ENCODE measurements at regions not wholly inside any gene's neighbourhood (a gene's known extent, or its start where the extent isn't known, plus 50 kb on each side); places are given as distances from the start of the nearest gene placed in this dataset.
A peak's percentile ranks its signal among the peaks of the same experiment; 100 is the strongest.
"Not testable (repeated sequence)": the region's sequence is repeated elsewhere in the genome, so short reads cannot be mapped to it uniquely, and the experiment has no call there.

DNA sequence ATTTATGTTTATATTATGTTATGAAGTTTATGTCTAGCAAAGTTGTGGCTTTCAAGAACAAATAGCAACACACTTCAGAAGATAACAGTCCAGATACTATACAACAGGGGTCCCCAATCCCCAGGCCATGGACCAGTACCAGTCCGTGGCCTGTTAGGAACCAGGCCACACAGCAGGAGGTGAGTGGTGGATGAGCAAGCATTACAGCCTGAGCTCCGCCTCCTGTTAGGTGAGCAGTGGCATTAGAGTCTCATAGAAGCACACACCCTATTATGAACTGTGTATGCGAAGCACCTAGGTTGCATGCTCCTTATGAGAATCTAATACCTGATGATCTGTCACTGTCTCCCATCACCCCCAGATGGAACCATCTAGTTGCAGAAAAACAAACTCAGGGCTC is 159.0 kb upstream of the C14orf180 start:
- not testable (repeated sequence) for DNase-seq

DNA sequence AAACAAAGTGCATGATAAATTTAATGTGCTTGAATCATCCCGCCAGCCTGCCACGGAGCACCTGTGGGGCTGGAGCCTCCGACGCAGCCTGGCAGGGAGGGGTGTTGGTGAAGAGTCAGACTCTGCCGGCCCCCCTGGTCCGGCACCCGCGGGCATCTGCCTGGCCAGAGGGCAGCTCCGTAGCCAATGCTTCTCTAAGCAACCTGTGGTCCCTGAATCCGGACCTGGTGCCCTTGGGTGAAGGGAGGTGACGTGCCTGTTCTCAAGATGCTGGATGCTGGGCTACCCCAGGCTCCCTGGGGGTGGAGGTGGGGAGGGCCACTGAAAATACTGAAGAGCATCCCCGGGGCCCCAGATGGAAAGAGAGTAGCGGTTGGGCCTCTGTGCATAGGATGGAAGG is 158.6 kb upstream of the C14orf180 start:
- no peak for DNase-seq

DNA sequence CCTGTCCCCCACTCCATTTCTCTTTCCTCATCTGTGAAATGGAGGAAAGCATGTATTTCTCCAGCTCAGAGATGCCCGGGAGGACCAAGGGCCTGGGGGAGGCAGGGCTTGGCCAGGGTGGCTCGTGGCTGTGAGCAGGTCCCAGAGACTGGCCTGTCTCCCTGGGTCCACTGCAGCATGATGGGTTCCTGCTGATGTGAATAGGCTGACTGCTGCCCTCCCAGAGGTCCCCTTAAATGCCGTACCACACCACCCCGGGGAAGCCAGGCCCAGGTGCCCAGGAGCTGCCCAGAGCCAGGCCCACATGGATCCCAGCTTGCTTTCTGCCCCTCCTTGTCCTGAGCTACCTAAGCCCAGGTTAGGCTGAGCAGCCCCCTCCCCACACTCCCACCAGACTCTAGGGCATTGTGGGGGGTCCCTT is 158.2 kb upstream of the C14orf180 start:
- DNase-seq, result no peak

DNA sequence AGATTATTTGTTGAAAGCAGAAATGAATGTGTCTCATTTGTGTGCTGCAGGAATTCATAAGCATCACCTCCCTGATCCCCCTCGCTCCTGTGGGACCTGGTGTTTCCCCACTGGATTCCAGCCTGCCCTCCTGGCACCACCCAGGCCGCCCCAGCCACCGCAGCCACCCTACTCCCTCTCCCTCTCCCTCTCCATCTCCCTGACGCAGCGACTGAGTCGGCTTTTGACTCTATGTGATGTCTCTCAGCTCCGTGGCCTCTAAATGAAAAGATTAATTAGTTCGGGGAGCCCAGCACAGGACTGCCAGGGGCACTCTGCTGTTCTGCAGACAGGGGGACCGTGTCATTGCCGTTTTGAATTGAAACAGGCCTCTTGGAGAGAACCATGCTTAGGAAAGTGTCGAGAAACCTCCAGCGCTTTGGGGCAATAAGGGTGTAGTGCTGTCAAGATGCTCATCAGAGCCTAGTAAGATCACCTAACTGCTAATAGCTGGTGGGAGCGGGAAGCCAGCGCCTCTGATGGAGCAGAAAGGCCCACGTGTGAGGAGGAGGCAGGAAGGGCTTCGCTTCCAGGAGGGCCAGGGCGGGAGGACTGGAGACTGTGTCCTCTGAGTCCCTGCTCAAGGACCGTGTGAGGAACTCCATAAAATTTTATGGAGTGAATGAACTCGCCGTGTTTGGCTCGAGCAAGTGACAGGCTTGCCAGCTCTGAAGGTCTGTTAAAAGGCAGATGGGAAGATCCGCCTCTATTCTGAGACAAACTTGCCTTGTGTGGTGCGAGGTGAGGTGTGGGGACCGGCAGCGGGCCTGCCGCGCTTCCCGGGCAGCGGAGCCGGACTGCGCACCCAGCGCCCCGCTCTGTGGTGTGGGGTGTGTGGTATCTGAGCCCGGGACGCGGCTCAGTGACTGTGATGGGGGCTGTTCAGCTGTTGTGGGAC is 157.4 kb upstream of the C14orf180 start:
- no peak for DNase-seq

DNA sequence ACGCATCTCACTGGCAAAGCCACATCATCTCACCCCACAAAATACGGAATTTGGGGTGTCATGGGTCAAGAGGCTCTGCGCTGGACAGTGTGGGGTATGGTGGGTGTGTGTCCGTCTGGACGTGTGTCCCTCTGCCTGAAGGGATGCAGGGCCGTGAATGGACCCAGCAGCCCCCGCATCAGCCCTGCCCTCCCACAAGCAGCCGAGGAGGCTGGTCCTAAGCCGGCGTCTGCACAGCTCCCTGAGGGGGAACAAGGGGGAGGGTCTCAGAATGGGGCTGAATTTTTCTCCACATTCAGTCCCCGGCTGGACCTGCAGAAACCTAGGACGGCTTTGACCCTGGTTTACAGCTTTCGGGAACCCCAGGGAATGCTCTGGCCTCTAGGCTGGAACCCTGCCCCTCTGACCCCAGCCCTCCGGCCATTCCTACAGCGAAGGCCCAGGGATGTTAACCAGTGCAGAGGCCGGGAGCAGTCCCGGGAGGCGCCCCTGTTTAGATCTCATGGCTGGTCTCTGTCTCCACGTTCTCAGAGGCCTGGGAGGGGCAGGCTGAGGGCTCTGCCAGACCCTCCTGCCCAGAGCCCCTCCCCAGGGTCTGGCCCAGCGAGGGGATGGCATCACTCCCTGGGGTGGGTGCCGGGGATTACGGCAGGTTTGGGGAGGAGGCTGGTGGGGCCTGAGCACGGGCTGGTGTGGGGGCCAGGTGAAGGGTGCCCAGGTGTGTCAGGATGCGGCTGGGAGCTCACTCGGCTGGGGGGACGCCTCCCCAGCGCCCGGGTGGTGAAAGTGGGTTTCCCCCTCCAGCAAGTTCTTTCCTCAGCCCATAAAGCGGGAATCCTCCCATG is 156.5 kb upstream of the C14orf180 start:
- DNase-seq, result no peak

DNA sequence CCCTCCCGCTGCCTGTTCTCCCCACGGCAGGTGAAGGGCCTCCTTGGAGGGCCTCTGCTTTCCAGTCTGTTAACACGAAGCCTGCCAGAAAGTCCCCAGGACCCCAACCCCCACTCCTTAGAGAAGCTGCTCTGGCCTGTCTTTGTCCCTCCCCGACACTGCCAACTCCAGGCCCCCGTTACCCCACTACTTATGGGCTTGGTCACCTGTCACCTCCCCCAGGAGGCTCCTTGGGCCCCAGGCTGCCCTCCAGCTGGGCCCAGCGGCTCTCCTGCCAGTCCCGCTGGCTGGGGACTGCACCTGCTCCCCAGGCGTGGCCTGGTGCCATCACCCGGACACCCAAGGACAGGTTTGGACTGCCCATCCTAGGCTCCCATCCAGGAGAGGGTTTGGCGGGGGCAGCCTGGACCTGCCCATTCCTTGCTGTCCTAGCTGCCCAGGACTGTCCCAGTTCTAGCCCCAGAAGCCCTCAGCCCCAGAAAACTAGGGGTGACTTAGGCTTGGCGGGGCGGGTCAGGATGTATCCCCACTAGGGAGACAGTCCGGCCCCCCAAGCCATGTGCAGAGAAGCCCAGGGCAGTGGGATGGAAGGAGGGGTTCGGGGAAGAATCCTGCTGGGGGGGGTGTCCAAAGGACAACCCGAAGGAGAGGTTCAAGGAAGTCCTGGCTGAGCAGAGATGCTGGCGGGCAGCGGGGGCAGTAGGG is 155.7 kb upstream of the C14orf180 start:
- peak; percentile 23 for DNase-seq

DNA sequence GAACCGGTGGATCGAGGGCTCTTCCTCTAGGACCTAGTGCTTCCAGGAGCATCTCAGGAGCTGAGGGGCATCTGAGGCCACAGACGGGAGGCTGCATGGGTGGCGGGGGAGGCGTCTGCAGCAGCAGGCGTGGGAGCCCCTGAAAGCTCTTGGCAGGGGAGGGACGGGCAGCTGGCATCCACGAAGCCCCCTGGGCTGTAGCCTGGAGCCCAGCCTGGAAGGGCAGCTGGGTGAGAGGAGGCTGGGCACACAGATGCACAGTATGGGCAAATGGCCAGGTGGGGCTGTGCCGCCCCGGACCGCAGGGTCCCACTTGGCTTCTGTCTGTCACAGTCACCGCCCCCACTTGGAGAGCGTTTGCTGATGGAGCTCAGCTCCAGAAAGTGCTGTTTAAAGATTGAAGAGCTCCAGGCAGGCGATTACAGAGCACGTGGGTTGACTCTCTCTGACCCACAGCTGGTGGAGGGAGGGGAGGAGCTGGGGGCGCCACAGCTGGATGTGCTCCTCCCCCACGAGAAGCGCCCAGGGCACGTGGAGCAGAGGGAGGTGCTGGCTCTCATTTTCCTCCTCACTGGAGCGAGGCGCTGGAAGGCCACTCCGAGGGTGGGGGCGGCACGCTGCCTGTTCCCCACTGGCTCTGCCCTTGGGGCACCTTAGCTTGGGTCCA is 155.0 kb upstream of the C14orf180 start:
- DNase-seq, result peak; percentile 97

DNA sequence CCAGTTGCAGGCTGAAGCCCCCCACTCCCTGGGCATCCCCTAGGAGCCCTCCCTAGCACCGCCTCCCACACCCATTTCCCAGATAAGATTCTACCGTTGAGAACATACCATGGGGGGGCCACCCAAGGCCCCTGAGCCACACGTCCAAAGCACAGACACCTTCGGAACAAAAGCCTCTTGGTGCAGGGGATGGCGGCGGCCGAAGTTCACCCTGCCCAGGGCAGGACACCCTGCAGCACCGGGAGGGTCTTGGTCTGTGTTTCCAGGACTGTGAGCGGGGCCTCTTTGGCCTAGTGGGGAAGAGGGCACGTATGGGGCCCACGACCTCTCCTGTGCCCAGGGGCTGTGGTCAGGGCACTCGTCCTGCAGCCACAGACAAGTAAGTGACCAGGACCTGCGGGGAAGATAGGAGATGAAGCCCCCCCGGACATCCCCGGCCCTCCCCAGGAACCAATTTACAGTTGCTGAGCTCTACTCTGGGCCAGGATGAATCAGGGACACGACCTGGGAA is 154.3 kb upstream of the C14orf180 start:
- no peak for DNase-seq

DNA sequence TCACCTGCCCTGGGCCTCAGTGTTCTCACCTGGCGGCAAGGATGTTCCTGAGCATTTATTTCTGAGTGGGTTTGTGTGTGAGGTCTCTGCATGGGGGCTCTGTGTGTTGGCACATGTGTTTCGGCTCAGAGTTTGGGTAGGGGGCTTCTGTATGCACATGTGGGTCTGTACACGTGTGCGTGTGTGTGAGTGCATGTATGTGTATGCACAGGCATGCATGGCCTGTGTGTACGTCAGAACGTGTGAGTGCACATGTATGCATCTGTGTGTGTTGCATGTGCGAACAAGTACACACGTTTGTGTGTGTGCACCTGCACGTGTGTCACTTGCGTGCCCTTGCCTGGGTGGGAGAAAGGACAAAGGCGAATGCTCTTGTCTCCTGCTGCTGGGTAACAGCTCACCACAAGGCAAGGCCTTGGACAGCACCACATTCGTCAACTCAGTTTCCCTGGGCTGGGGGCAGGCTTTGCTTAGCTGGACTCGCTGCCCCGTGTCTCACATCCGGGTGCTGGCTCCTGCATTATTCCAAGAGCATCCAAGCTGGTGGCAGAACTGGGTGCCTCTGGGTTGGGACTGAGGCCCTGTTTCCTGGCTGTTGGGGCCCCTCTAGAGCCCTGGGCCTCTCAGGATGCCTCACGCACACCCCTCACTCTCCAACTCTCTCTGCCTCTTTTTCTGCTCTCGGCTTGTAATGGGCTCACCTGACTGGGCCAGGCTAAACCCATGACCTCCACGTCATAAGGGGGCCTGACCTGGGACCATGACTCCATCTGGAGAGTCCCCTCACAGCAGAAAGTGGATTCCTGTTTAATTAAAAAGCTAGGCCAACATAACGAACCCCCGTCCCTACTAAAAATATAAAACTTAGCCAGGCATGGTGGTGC is 153.6 kb upstream of the C14orf180 start:
- no peak for DNase-seq

DNA sequence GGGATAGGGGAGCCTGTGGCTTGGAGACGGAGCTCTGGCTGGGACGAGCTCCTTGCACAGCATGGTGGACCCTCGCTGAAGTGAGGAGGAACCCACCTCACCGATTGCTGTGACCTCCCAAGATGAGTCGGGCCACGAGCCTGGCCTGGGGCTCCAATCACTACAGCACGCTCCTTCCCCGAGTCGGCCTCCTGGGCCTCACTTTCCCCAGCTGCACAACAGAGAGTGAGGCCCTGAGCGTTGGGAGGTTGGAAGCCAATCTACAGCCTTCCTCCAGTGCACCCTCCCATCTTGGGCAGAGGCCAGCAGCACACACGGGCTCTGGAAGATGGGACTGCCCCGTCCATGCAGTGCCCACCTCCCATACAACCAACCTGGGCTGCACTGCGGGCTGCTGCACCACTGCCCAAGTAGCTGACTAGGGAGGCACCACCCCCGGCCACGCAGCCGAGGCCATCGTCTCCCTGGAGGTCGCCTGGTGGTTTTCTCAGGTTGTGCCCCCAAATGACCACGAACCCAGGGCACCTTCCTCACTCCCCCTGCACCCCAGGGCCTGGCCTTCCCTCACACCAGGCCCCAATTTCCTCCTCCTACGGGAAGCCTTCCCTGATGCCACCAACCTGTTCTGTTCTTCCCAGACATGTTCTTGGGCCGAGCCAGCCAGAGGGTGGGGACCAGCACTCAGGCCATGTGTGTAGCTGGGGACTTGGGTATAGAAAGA is 152.3 kb upstream of the C14orf180 start:
- DNase-seq, result no peak

DNA sequence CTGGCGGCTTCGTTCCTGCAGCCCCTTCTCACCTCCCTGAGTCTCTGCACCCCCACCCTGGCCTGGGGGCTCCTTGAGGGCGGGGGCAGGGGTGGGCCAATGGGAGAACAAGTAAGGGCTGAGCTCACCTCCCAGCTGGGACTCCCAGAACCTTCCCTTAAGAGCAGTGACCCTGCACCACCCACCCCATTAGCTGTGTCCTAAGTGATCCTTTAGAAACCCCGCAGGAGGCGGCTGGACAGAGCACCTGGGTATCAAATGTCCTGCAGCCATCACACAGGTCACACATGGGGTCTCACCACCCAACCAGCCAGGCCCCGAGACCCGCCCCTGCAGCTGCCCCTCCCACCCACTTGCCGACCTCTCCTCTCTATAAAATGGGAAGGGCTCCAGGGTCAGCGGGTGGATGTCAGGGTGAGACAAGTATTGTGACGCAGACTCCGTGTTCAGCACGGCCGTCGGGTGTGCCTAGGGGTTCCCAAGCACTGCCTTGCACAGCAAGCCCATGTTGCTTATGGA is 151.2 kb upstream of the C14orf180 start:
- DNase-seq, result no peak

DNA sequence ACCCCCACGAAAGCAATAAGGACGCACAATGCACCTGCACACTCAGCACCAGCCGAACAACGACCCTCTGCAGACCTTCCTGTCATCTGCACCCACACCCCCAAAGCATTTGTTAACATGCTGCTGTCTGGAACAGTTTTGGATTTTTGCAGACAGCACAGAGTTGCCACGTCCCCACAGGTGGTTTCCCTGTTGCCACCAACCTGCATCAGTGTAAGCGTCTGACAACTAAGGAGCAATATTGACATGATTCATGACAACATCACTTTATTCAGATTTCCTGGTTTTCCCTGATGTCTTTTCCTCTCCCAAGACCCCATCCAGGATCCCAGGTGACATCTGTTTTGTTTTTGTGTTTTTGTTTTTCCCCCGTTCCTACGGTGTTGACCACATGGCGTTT is 150.7 kb upstream of the C14orf180 start:
- no peak for DNase-seq

DNA sequence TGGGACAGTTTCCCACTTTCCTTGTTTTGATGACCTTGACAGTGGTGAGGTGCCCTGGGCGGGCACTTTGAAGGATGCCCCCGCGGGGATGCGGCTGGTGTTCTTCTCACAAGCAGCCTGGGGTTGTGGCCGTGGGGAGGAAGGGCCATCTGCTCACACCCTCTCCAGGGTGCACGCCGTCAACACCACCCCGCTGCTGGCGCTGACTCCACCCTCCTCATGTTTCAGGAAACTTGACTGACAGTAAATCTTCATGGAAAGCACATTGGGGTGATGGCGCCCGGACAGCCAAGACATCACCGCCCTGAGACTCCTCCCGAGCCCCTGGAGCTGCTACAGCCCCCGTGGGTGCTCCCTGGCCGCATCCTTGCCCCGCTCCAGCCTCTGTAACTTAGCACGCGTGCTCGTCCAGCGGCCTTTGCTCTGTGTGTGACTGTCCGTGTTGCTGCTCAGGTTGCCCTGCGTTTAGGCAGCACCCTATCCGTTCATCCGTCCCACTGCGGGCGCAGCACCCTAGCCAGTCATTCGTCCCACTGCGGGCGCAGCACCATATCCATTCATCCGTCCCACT is 150.2 kb upstream of the C14orf180 start:
- no peak for DNase-seq

DNA sequence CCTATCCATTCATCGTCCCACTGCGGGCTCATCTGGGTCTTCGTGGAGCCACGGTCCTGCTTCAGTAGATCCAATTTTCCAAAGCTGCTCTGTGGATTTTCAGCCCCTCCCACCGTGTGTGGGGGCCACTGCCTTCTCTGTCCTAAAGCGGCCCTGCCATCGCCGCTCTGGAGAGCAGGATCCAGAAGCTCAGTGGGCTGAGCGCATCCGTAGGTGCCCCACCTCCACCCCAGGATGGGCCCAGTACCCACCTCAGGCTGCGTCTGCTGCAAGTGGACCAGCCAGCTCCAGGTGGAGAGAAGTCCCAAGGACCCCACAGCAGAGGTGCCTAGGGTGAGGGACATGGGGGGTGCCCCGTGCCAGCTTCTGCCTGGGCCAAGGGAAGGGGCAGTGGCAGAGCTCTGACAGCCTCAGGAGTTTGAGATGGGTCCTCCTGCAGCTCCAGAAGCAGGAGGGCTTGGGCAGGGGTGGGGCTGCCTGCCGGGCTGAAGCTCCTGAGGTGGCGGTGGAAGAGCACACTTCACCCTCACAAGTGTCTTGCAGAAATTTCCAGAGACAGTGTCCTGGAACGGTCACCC is 148.1 kb upstream of the C14orf180 start:
- DNase-seq, result no peak

DNA sequence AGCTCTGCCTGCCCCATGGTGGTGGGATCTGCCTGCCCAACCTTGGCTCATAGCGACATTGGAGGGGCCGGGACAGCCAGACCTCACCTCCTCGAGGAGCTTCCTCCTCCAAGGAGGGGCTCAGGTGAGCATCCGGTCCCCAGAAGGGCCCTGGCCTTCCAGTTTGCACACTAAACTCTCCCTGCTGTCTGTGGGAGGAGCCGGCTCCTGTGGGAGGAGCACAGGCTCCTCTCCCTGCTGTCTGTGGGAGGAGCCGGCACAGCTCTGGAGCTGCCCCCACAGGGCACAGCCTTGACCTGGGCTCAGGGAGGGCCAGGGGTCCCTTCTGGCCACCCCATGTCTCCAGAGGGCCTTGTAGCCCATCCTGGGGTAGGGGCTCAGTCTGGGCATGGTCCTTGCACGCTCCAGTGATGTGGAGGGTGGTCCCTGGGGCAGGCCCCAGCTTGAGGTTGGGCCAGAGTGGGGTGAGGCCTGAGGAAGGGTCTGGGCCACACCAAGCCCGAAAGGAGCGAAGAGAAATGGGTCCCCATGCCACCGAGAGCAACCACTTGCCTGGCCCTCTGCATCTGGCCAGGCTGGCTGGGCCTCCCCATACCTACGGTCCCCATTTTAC is 147.5 kb upstream of the C14orf180 start:
- DNase-seq, result no peak

DNA sequence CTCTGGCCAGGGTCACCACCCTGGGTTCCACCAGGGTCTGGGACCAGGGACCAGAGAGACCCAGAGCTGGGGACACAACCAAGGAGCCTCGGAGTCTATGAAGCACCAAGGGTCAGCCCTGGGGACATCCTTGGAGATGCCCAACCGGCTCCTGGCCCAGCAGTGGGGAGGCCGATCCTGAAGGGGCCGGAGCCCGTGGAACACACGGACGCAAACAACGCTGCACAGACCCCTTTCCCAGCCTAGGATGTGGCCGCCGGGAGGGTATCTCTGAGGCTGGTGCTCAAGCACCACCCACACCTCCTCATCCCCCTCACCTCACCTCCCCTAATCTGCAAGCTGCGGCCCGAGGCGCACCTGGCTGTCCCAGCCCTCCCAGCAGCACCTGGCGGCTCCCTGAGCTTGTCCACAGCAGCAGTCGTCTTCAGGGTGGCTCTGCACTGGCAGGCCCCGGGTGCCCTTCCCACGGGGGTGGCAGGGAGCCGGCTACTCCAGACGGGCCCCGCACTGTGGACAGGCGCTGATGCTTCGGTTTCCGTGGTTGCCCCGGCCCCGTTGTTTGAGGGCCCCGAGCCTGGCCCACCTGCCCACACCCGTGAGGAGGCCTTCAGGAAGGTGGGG is 146.8 kb upstream of the C14orf180 start:
- DNase-seq, result no peak

DNA sequence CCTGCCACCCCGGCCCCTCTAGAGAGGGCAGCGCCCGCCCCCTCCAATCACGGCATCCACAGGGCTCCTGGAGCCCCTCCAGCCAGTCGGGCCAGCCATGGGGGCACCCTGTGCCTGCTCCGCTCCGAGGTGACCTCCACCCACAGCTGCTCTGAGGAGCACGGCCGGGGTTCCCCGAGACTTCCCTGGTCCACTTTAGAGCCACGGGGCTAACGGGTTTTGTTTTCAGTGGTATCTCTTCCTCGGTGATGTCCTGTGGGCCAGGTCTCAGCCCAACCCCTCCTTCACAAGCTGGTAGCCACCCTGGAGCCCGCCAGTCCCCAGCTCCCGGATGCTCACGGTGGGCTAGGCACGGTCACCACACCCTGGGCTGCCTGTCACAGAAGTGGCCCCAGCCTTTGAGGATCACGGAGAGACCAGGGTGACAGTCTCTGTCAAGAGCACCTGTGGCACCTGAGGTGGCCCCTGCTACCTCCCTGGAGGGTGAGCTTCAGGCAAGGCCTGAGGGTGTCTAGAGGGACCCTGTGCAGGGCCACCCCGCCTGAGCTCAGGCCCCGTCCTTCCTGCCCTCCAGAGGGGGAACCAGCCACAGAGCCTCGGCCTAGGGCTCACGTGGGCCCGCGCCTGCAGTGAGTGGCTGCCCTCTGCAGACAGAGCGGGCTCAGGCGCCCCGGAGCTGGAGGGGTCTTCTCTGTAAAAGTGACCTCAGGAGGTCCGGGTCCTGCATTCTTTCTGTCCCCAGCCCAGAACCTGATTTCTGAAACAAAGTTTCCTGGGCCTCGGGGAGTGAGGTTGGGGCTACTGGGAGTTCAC is 146.0 kb upstream of the C14orf180 start:
- DNase-seq, result no peak
